Cardiac muscle cell (in vitro differentiated cells and primary cell): ENCODE measurements at regions not wholly inside any gene's neighbourhood (a gene's known extent, or its start where the extent isn't known, plus 50 kb on each side); places are given as distances from the start of the nearest gene placed in this dataset.

Experiments
- DNase-seq, 2 donors: peaks; one replicate each; pipeline versions ENCODE4 v3.0.0 to v3.0.0-alpha.2; 2010 to 2017; ENCODE audit warnings: low read depth in 1 of 2, low spot score in 1 of 2
- H3K27ac ChIP-seq: fragments of 200-600 bp; sonication (generic); 2 replicates; pipeline ENCODE4 v1.5.1; 2016
- H3K27me3 ChIP-seq: fragments of 200-600 bp; sonication (generic); 2 replicates; pipeline ENCODE4 v1.6.0; 2016; ENCODE audit warnings: control low read depth
- H3K36me3 ChIP-seq: fragments of 200-600 bp; sonication (generic); 2 replicates; pipeline ENCODE4 v1.5.1; 2016; ENCODE audit warnings: control low read depth
- H3K4me1 ChIP-seq: fragments of 200-600 bp; sonication (generic); 2 replicates; pipeline ENCODE4 v1.8.1; 2017; ENCODE audit warnings: low read depth, mild to moderate bottlenecking, mixed run types
- H3K4me3 ChIP-seq: fragments of 200-600 bp; sonication (generic); 2 replicates; pipeline ENCODE4 v1.5.1; 2016; ENCODE audit warnings: mild to moderate bottlenecking
- H3K9me3 ChIP-seq: fragments of 200-600 bp; sonication (generic); 2 replicates; pipeline ENCODE4 v1.5.1; 2017; ENCODE audit warnings: low read depth, mild to moderate bottlenecking, control low read depth
- TF ChIP-seq, protein P1 (sequence below): IDR thresholded peaks from 2 replicates; pipeline ENCODE4 v1.5.1; 2012; ENCODE audit warnings: low read depth, mild to moderate bottlenecking, low read length

GRCh38 chrX:148424570-148424969 lies 75.8 kb upstream of the AFF2 start:
- H3K4me1 ChIP-seq: no peaks in the 10 kb centered on the region
- no peaks in the 10 kb centered on the region for H3K9me3 ChIP-seq
- TF ChIP-seq, protein P1, sequence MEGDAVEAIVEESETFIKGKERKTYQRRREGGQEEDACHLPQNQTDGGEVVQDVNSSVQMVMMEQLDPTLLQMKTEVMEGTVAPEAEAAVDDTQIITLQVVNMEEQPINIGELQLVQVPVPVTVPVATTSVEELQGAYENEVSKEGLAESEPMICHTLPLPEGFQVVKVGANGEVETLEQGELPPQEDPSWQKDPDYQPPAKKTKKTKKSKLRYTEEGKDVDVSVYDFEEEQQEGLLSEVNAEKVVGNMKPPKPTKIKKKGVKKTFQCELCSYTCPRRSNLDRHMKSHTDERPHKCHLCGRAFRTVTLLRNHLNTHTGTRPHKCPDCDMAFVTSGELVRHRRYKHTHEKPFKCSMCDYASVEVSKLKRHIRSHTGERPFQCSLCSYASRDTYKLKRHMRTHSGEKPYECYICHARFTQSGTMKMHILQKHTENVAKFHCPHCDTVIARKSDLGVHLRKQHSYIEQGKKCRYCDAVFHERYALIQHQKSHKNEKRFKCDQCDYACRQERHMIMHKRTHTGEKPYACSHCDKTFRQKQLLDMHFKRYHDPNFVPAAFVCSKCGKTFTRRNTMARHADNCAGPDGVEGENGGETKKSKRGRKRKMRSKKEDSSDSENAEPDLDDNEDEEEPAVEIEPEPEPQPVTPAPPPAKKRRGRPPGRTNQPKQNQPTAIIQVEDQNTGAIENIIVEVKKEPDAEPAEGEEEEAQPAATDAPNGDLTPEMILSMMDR: no peak
- no peak overlapping the region for H3K27ac ChIP-seq
- H3K4me3 ChIP-seq: no peak overlapping the region
- no peaks in the 10 kb centered on the region for H3K27me3 ChIP-seq
- no peak for DNase-seq
- H3K36me3 ChIP-seq: no peaks in the 10 kb centered on the region

GRCh38 chrX:148426467-148426866 lies 74.0 kb upstream of the AFF2 start:
- Histone ChIP-seq H3K27ac (no peak overlapping the region), H3K36me3 (no peaks in the 10 kb centered on the region), H3K27me3 (no peaks in the 10 kb centered on the region), H3K4me1 (no peaks in the 10 kb centered on the region), H3K9me3 (no peaks in the 10 kb centered on the region), H3K4me3 (no peak overlapping the region)
- DNase-seq: no peak
- TF ChIP-seq, protein P1: no peak

DNA sequence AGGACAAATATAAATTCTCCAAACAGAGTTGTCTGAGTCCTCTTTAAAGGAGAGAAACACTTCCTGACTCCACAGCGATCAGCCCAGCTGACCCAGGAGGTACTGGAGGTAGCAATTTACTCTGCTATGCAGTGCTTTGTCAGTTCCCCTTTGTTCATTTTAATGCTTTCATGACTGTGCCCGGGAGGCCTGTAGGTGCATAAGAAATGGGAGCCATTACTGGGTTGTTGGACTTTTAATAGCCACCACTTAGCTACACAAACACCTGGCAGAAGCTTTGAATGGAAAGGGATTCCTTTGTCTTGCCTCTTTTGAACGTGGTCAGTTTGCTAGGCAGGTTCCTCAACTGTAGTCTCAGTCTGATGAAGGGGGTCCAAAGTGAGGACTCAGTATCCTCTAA lies 59.0 kb upstream of the AFF2 start:
- DNase-seq: no peak
- Histone ChIP-seq H3K4me1 (no peaks in the 10 kb centered on the region), H3K27me3 (no peaks in the 10 kb centered on the region), H3K36me3 (no peaks in the 10 kb centered on the region), H3K27ac (no peak overlapping the region), H3K9me3 (no peaks in the 10 kb centered on the region), H3K4me3 (no peak overlapping the region)
- TF ChIP-seq, protein P1: no peak

DNA sequence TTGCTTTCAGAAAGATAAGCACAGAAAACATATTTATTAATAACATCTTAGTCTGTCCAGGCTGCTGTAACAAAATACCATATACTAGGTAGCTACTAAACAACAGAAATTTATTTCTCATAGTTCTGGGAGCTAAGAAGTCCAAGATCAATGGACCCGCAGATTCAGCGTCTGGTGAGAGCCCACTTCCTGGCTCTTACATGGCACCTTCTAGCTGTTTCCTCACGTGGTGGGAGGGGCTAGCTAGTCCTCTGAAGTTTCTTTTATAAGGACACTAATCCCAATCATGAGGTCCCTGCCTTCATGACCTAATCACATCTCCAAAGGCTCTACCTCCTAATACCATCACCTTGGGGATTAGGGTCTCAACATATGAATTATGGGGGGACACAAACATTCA lies 57.2 kb upstream of the AFF2 start:
- TF ChIP-seq, protein P1: no peak
- no peaks in the 10 kb centered on the region for H3K4me1 ChIP-seq
- no peaks in the 10 kb centered on the region for H3K27me3 ChIP-seq

DNA sequence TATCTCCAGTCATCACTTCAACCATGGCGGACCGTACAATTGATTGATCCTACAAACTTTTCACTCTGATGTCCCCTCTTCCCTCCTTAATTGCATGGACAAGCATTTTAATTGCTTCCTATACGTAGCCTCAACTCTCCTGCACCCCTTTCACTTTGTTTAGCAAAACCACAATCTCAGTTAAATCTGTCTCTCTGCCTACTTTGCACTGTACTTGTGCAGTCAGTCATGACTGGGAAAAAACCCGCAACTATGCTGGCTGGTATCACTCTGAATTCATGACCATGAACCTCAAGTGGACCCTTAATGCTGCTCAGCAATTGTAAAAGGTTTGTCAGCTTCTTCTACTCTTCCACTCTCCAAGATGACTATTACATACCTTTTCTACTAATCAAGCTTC lies 51.7 kb upstream of the AFF2 start:
- Histone ChIP-seq H3K4me1 (no peaks in the 10 kb centered on the region), H3K9me3 (no peaks in the 10 kb centered on the region), H3K36me3 (no peaks in the 10 kb centered on the region), H3K27me3 (no peaks in the 10 kb centered on the region), H3K27ac (no peak overlapping the region), H3K4me3 (no peak overlapping the region)
- TF ChIP-seq, protein P1: no peak
- no peak for DNase-seq

More for the DNA sequence above, 57.2 kb upstream of the AFF2 start:
- H3K4me3 ChIP-seq: no peak overlapping the region
- H3K27ac ChIP-seq: no peak overlapping the region
- DNase-seq: no peak
- H3K9me3 ChIP-seq: no peaks in the 10 kb centered on the region
- H3K36me3 ChIP-seq: no peaks in the 10 kb centered on the region
